ENCODE measurements at regions not wholly inside any gene's neighbourhood (a gene's known extent, or its start where the extent isn't known, plus 50 kb on each side); places are given as distances from the start of the nearest gene placed in this dataset.

GRCh38 chr3:194804796-194805195, 119.1 kb downstream of the FAM43A start:
- no peak for DNase-seq (ENCODE audit: low read depth)

GRCh38 chr3:194805546-194805945, 119.9 kb downstream of the FAM43A start:
- no peak for DNase-seq (ENCODE audit: low read depth)

DNA sequence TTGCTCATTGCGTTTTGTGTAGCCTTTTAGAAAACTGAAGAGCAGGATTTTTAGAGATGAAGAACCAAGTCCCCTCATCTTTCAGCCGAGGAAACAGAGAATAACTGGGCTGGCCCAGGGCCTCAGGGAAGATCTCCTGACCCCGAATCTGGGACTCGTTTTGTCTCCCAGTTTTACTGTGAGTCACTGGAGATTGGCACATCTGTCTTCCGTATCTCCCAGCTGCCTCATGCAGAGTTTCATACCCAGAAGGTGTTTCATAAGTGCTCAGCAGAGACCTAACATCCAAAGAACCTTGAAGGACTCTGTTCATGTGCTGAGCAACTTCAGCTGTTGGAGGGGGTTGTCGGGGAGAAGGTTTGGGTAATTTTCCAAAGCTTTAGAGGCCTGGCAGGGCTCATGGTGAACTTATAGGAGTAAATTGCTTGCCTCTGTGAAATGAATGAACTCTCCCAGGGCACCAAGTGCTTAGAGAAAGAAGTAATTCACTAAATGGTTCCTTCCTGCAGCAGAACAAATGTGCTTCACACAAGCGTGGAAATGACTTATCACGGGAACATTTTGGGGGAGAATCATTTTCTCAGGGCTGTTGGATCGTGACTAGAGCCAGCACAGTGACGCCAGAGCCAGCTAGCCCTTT, 121.4 kb downstream of the FAM43A start:
- no peak for DNase-seq (ENCODE audit: low read depth)

DNA sequence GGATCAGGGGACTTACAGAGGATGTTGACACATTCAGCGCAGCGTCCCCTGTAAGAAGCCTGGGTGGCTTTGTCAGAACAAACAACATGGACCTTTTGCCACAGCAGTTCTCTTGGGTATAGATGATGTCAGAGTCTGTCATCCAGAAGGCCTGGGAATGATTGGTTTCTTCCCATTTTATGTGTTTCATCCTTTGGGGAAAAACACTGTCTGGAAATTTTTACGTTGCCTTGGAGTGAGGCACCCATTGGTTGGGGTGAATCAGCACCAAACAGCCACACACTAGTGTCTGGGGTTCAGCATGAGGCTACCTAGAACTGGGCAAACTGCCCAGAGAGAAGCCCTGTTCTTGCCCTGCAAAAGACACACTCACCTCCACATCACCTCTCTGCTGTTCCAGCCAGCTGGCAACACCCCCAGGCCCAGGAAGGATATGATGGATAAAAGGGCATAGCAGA, 123.0 kb downstream of the FAM43A start:
- DNase-seq (ENCODE audit: low read depth): peak; percentile 20

DNA sequence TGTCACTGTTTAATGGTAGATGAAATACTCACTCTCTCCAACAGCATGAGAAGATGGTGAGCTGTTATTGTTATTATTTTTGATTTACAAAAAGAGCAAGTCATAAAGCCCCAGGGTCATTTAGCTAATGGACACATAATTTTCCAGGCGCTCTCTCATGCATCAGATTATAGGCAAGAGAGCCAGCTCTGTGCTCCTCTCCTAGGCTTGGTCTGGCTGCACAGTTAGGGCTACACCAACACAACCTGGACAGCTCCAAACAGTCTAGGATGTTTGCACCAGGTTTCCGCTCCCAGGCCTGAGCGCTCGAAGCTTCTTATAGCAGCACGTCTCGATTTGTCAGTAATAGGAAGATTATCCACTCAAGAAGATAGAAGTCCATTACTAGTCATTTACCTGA, 123.7 kb downstream of the FAM43A start:
- no peak for DNase-seq (ENCODE audit: low read depth)

DNA sequence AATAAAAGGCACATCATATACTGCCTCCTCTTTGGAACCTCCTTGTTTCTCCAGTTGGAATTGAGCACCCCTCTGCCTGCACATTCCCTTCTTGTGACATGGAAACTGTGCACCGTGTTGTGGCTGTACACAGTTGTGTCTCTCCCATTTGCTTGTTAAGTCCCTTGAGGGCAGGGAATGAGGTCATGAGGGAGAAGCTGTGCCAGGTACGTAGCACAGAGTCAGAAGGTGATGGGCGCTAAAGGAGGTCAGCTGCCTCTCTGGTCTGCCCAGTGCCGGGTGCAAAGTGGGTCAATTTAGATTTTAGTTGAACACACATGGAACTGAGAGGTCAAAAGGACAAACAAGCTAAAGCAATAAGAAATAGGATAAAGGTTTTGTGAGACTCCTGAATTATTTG, 124.4 kb downstream of the FAM43A start:
- no peak for DNase-seq (ENCODE audit: low read depth)

GRCh38 chr3:194811118-194811517, 125.4 kb downstream of the FAM43A start:
- DNase-seq (ENCODE audit: low read depth): no peak

- no peak for DNase-seq (ENCODE audit: low read depth)
Measured at GRCh38 chr3:194812176-194812575, 126.5 kb downstream of the FAM43A start.

DNA sequence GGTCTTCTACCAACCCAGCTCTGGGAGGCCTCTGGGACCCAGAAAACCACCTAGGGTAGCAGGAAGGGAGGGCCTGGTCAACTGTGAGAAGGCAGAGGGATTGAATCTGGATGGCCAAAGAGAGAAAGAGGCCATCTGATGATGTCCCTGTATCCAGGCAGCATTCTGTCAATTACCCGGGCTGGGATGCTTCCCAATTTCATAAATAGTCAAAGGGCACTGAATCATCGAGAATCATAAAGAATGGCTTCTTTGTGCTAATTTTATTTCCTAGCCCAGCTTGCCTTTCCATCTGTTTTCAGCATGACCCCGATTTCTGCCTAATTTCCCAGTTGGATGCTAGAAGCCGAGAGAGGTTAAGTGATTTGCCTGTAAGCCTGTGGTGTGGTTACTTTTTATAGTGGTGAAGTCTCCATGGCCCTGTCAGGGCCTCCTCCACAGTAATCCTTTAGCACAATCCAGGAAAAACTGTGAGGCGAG, 129.2 kb downstream of the FAM43A start:
- no peak for DNase-seq (ENCODE audit: low read depth)

DNA sequence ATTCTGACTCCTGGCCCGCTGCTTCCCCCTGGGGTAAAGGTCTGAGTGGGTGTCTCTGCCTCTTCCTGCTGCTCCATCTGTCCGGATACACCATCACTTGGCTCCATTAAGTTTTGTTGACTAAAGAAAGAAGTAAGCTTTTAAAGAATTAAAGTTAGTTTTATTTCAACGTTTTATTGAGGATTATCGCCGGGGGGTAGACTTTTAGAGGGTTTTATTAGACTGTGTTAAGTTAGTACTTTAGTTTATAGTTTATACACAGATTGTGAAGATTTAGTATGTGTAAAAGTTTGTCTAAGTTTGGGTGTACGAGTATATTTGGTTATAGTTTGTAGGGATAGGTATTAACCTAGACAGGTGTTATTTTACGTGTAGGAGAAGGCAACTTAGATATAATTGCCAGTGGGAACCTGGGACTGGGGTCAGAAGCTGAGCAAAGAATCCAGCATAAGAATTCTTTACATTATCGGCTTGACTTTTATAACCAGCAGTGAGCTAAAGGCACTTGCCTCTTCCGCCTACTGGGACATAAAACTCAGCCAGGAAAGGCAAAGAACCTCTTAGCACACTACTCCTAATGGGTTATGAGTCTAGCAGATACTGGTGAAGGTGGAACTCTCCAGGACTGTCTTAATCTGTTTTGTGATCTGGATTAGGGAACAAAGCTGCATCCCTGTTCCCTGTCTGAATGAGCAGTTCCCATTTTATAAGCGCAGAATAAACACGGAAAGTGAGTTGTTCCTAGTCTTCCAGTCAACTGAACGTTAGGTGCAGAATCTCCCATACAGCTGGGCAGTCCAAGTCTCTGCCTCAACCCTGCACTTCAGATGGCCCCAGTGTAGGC, 131.3 kb downstream of the FAM43A start:
- DNase-seq (ENCODE audit: low read depth): no peak

GRCh38 chr3:194817592-194817930, 131.9 kb downstream of the FAM43A start:
- no peak for DNase-seq (ENCODE audit: low read depth)

- no peak for DNase-seq (ENCODE audit: low read depth)
Measured at GRCh38 chr3:194817936-194818335, 132.3 kb downstream of the FAM43A start.

- DNase-seq (ENCODE audit: low read depth): no peak
Measured at GRCh38 chr3:194824100-194824499, 138.4 kb downstream of the FAM43A start.

DNA sequence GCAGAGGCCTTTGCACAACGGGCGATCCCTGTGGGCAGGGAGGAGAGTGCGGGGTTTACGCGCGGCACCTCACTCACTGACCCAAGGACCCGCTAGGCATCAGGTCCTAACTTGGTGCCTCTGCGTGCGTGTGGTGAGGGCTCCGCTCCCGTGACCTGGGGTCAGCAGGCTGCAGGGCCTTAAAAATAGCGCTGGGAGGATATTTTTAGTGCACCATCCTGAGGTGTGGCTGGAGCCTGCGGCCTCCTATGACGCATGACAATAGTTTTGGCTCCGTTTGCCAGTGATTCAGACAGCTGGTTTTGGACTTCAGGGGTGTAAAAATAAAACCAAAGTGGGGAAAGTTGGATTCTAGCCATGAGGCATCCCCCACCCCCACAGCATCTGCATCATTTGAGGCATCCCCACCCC, 139.0 kb downstream of the FAM43A start:
- DNase-seq (ENCODE audit: low read depth): peak; percentile 35

DNA sequence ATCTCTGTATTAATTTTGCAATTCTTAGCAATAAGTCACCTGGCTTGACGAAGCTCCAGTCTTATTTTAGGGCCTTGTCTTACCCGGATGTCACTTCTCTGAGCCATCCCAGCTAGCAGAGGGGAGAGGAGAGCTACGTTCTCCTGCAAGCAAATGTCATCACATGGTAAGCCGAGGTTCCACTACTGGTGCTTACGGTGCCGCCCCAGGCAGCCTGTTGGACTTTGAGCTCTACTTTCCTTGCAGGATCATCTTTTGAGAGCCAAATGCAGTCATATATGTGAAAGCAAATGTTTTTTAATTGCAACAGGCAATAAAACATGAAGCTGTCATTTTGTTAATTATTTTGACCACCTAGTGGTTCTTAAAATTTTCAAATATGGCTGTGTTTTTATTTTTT, 140.9 kb downstream of the FAM43A start:
- DNase-seq (ENCODE audit: low read depth): no peak

DNA sequence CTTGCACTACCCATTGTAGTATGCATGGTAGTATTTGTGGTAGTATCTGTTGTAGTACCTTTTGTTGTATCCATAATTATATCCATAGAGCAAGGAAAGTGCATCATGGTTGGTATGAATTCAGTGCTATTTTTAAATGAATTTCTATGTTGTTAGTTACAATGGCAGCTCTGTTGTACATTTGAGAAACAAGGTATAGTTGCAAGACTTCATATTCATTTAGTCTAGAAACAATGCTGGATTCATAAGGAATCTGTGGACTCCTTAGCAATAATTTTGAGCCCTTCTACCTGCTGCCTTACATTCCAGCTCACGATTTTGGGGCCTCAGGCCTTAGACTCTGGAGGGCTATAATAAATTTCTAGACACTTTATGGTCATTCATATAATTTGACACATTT, 141.8 kb downstream of the FAM43A start:
- DNase-seq (ENCODE audit: low read depth): no peak

DNA sequence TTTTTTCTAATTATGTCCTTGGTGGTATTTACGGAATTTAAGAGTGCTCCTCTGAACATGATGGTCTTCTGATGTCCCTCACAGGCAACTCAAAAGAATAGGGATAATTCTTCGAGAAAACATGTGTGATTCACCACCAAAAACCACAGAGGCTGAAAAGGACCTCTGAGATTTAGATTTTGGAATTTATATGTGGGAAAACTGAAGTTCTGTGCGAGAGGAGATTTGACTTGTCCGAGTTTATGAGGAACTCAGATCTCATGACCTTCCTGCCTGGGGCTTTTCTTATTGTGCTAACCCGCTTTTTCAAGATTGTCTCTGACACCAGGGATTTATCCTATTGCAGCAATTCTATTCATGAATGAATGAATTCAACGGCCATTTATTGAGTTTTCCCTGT, 142.4 kb downstream of the FAM43A start:
- DNase-seq (ENCODE audit: low read depth): no peak

- no peak for DNase-seq (ENCODE audit: low read depth)
Measured at GRCh38 chr3:194828926-194829325, 143.2 kb downstream of the FAM43A start.

DNA sequence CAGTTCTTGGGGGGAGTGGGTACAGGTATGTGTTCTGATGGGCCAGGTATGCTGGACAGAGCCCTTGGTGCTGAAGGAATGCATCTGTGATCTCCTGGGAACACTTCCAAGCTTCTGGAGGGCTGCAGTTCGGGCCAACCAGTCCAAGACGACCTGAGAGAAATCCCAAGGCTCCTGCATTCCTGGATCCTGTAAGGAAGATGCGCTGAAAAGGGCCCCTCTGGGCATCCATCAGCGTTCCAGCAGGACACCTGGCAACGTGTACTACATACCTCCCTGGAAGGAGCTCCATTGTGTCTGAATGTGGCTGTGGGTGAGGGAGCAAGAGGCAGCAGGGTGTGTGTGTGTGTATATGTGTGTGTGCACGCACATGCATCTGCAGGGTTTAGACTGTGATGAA, 144.7 kb downstream of the FAM43A start:
- no peak for DNase-seq (ENCODE audit: low read depth)

GRCh38 chr3:194830978-194831377, 145.3 kb downstream of the FAM43A start:
- DNase-seq (ENCODE audit: low read depth): no peak

DNA sequence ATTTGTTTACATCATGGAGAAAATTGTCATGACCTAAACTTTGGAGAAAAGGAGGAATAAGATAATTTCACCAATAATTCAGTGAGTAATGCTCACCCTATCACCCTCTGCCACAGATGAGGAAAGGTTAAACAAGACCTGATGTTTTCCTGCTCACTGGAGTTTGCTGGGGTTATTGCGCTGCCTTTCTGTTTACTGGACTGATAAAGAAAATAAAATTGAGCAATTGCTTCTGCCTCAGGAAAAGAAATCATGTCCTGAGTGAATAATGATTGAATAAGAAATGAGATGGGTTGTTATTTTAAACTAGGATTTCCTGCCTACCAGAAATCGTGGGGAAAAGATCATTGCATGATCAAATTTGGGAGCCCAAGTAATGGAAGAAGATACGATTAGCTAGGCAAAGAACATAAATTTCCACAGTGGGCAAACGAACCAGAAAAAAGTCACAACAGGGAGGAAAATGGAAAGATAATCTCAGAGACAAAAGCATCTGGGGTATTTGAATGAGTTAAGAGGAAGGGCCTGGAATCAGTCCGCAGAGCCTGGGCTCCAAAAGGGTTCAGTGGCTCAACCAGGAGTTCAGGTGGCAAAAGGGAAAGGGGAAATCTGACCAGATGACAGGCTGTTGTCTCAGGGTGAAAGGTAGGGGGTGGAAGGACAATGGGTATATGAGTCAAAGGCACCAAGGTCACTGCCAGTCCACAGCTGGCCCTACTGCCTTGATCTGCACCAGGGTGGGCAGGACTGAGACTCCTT, 146.8 kb downstream of the FAM43A start:
- no peak for DNase-seq (ENCODE audit: low read depth)

GRCh38 chr3:194833114-194833910, 147.6 kb downstream of the FAM43A start:
- no peak for DNase-seq (ENCODE audit: low read depth)
